Right ventricle myocardium superior (tissue), 1 donor: ENCODE measurements at regions not wholly inside any gene's neighbourhood (a gene's known extent, or its start where the extent isn't known, plus 50 kb on each side); places are given as distances from the start of the nearest gene placed in this dataset.
"Not testable (repeated sequence)": the region's sequence is repeated elsewhere in the genome, so short reads cannot be mapped to it uniquely, and the experiment has no call there.

Source experiments
- ATAC-seq: fragments of 200-7000 bp; cut with Tn5 transposase; one replicate; pipeline ENCODE4 v1.9.1; 2020; ENCODE audit warnings: mild to moderate bottlenecking; ENCODE audit not compliant: poor library complexity
- DNase-seq: peaks from one replicate; pipeline ENCODE4 v3.0.0-alpha.2; 2020
- intact Hi-C: fragments of 100-400 bp; cut with DNase I; formaldehyde crosslinking; loops from one replicate; pipeline ENCODE4 v1.11.2; 2022
- donor health status: DM: no; HTN: yes; CAD: no; lungs with severe emphysema.

DNA sequence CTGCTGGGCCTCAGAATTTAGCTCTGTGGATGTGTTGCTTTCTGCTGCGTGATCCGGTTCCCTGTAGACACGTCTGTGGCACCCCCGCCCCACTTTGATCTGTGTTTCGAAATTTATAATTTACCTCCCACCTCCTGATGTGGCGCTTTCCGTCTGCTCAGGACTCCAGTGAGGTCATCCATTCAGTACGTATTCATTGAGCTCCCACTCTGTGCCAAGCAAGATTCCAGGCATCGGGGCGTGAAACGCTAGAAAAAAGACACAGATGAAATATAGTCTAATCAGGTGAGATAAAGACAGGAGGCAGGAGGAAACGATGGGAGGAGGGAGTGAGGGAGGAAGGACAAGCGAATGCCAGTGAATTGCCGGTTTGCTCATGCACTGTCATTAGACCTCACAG lies 431.9 kb upstream of the SULF2 start:
- ATAC-seq (no peak), DNase-seq (no peak)
- intact Hi-C loops, result no loop called here

DNA sequence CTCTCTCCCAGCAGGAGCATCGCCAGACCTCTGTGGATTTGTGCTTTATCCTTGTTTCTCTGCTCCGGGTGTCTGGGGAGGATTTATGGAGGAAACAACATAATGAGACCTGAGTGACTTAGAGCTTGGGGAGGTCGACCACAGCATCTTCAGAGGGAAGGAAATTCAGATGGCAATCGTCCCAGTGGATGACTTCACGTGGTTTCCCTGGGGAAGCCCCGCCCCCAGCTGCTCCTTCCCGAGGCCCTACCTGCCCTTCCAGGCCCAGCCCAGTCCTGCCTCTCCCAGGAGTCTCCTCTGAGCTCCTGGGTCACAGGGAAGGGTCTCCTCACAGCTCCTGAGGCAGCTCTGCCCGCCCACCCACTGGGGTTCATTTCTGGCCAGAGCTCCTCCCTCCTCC lies 430.3 kb upstream of the SULF2 start:
- no peak for ATAC-seq
- DNase-seq, result peak; percentile 26
- intact Hi-C loops, result no loop called here

DNA sequence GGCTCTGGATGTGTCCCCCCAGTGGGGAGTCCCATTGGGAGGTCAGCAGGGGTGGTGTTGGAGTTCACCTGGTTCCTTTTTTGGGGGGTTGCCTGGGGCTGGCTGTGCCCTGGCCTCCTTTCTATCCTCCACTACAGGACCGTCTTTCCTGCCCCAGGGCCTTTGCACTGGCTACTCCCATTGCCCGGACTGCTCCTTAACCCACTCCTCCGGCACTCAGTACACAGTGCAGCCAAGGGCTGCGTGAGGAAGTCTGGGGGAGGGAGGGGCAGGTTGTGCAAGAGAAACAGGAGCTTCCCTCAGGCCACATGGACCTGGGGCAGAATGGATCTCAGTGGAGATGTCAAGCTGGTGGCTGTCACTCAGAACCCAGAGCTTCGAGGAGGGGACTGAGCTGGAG lies 429.3 kb upstream of the SULF2 start:
- no peak for ATAC-seq

DNA sequence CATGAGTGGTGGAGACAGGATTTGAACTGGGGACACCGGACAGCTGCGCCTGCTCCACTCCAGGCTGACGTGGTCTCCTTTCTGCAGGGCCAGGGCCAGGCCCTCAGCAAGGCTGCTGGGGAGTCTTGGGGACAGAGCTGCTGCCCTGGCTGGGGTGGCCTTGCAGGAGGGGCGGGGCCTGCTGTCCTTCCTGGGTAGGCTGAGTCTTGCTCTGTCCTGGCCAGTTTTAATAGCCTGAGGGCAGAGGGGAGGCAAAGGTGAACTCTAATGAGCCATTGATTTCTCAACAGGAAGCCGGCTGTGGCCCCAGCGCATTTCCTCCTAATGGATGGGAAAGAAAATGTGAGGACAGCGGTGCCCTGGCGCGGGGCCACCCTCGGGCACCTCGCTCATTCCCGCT lies 428.4 kb upstream of the SULF2 start:
- intact Hi-C loops, ATAC-seq: not testable (repeated sequence)
- peak; percentile 27 for DNase-seq

More for the DNA sequence above, 429.3 kb upstream of the SULF2 start:
- no peak for DNase-seq
- intact Hi-C loops, result no loop called here

DNA sequence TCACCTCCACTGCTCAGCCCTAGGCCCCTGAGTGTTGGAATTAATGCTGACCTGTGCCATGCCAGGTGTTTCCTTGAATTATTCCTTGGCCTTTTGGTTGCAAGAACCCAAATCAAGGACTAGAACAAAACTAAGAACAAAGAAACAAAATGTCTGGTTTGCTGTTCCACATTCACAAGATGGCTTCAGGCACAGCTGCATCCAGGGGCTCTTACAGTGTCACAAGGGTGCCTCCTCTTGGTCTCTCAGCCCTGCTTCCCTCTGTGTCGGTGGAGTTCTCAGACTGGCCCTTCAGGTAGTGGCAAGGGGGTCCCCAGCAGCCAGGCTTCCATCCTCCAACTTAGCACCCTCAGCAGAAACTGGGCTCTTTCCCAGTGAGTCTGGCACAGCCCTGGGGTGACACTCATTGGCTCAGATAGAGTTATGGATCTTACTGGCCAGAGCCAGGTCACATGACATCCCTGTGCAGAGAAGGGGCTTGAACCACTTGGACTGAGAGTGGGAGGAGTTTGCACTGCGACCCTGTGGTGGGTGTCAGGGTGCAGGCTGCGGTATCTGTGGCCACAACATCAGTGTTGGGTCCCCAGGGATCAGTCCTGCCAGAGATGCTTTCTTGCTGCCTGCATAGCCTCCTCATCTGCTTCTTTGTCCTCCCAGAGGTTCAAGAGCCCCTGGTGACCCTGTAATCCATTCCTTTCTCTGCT lies 427.7 kb upstream of the SULF2 start:
- intact Hi-C loops, result no loop called here
- ATAC-seq (no peak), DNase-seq (no peak)

DNA sequence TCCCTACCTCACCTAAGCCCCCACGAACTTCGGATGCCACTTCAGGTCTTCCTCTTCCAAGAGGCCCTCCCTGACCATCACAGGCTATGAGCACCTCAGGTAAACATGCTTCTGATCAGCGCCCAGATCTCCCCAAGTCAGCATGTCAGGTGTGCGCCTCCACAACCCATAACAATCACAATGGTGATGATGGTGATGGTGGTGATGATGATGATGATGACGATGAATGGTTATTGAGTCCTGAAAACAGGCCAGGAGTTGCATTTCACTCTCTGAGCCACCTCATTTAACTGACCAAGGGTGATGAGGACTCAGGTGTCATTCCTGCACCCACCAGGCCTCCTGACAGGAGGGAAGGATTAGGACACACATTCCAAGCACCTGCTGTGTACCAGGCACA lies 426.6 kb upstream of the SULF2 start:
- intact Hi-C loops, result no loop called here
- ATAC-seq, result no peak
- DNase-seq, result peak; percentile 16

DNA sequence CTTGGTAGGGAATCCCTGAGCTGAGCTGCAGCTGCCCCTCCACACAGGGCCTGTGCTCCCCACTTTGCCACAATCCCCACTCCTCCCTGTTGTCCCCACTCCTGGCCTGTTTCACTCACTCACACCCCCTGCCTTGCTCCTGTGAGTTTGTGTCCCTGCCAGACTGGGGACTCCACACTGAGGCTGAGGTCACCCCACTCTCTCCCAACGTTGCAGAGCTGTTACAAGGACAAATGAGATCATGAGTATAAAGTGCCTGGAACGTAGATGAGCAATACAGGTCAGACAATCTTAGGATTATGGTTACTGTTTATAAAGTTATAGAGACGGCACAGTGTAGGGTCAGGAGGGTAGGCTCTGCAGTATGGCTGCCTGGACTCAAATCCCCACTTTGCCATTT lies 426.0 kb upstream of the SULF2 start:
- DNase-seq, result no peak
- ATAC-seq, result no peak
- intact Hi-C loops, result no loop called here

DNA sequence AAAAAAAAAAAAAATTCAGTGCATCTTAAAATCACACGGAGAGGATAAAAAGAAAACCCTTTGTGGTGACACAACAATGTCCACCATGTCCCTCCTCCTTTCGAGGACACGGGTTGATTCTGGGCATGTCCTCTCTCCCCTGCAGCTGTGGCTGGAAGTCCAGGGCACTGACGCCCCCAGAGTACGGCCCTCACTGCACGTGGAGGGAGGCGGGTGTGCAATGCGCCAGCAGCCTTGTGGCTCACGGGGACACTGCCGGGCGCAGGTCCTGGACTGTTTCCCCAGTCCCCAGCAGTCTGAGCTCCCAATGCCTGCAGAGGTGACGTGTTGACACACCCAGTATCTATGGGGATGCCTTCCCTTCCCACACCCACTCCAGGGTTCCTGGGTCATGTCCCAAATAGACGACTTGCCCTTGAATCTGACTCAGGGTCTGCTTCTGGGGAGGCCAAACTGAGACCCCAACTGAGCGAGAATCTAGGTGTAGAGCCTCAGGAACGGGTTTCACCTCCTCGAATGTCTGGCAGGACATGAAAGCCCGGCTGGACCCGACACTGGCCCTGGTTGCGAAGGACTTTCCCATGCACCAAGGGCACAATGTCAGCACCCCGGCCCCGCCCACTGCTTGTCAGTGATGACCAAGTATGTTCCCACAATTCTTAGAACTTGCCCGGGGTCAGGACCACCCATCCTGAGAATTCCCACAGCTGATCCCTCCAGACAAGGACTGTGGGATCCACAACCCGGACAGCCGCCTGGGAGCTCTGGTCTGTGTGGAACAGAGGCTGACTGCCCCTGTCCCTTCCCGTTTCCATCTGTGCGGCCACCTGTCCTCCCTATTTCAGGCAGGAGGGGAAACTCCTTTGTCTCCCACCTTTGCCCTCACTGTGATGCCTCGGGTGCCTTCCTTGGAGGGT lies 425.1 kb upstream of the SULF2 start:
- intact Hi-C loops, result no loop called here
- peak; percentile 41 for DNase-seq
- no peak for ATAC-seq

DNA sequence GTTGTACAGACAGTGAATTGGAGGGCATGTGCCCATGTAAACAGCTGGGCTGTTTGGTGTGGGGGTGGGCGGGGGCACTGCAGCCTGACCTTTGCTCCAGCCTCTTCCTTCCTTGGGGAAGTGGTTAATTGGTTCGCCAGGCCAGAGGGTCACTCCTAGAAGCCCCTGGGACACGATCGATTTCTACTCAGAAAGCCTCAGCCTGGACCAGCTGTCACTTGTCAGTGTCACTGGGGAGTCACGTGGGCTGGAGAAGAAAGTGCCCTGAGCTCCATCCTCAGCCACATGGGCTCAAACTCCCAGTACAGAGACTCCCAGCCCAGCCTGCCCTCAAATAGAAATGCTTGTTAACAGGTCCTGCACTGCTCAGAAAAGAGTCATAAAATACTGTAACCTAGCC lies 423.8 kb upstream of the SULF2 start:
- no peak for ATAC-seq
- intact Hi-C loops, result no loop called here
- peak; percentile 2 for DNase-seq

DNA sequence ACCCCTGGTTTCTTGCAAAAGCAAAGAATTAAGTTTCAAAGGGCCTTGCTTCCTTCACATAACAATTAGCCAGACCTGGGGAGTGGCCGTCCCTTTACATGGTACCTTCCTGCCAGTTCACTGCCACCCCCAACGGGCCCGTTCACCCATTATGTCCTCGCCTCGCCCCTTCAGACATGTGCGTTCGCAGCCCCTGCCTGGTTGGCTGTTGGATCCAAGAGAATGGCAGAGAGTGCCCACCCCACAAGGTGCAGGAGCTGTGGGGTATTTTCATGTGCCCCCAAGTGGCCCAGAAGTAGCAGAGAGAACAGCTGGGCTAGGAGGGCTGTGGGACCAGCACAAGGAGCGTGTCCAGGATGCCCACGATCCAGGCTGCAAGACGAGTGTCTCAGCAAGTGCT lies 422.9 kb upstream of the SULF2 start:
- DNase-seq (peak; percentile 30), ATAC-seq (no peak)
- intact Hi-C loops, result no loop called here

DNA sequence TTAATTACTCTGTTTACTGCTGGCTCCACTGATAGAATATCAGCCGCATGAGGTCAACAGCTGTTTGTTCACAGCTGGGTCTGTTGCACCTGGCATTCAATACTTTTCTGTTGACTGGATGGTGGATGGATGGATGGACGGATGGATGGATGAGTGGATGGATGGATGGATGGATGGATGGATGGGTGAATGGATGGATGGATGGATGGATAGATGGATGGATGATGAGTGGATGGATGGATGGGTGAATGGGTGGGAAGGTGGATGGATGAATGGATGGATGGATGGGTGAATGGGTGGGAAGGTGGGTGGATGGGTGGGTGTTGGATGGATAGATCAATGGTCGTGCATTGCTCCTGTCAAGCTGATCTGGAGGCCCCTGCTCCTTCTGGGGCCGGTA lies 422.2 kb upstream of the SULF2 start:
- ATAC-seq (no peak), DNase-seq (no peak)
- intact Hi-C loops, result no loop called here

DNA sequence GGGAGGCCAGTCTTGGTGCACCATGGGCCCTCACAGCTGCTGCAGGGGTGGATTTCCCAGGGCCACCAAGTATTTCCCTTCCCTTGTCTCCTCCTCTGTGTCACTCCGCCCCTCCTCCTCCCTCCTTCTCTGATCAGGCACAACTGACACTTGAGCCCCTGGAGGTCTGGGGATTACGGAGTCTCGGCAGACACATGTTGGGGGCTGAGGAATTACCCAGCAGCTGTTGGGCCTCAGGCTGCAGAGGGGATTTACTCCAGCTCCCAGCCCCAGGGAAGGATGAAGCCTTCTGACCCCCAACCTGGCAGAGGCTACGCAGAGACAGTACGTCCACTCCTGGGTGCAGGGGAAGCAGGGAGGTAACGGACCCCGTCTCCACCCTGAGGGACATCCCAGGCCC lies 420.5 kb upstream of the SULF2 start:
- DNase-seq, result peak; percentile 17
- ATAC-seq, result no peak
- intact Hi-C loops, result no loop called here

DNA sequence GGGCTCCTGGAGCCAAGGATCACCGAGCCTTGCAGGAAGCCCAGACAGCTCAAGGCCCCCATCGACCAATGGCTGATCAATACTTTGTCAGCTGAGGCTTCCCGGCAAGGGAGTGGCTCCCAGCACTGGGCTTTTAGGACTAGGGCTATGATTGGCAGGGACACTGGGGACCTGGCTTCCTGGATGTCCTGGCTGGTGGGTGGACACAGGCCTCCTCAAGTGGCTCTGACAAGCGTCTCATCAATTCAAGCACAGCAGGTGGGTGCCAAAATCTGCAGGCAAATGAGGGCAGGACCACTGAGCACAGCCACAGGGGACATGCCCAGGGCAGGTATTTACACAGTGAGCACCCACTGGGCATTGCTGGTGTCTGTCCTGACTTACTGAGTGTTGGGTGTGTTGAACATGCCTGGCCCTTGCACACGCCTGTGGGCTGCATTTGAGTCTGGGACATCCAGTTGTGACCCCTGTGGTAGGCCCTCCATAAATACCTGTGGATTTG lies 420.1 kb upstream of the SULF2 start:
- DNase-seq (peak; percentile 15), ATAC-seq (no peak)

DNA sequence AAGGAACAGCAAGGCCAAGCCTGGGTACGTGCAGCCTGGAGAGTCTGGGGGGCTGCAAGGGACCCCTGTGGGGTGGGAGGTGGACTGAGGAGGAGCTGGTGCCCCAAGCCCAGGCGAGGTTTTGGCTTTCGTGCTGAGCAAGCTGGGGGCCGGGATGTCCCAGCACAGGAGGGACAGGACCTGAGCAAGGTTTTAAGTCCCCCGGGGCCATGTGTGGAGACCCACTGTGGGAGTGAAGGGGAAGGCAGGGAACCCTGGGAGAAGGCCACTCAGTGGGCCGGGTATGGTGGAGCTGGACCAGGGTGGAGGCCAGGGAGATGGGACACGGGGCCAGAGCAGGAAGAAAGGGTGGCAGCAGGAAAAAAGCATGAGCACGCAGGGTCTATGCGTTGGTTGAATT lies 419.2 kb upstream of the SULF2 start:
- intact Hi-C loops, result no loop called here
- no peak for DNase-seq
- ATAC-seq, result no peak

More for the DNA sequence above, 420.1 kb upstream of the SULF2 start:
- intact Hi-C loops, result no loop called here

DNA sequence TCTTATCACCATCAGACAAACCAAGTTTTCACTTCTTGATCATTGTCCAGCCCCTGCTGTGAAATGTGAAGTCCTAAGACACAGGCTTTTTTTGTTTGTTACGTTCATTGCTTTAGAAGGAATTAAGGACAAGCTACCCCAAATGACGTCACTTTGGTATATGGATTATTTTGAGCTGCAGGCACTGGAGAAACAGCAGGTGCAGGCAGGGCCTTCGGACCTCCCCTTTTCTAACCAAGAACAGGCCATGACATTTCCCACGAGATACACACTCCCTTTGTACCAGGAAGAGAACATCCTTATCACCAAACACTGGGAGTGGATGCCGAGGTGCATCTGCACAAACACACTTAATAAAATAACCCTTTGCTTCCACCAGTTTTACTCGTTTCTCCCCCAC lies 418.0 kb upstream of the SULF2 start:
- DNase-seq, result no peak
- no peak for ATAC-seq
- intact Hi-C loops, result no loop called here

DNA sequence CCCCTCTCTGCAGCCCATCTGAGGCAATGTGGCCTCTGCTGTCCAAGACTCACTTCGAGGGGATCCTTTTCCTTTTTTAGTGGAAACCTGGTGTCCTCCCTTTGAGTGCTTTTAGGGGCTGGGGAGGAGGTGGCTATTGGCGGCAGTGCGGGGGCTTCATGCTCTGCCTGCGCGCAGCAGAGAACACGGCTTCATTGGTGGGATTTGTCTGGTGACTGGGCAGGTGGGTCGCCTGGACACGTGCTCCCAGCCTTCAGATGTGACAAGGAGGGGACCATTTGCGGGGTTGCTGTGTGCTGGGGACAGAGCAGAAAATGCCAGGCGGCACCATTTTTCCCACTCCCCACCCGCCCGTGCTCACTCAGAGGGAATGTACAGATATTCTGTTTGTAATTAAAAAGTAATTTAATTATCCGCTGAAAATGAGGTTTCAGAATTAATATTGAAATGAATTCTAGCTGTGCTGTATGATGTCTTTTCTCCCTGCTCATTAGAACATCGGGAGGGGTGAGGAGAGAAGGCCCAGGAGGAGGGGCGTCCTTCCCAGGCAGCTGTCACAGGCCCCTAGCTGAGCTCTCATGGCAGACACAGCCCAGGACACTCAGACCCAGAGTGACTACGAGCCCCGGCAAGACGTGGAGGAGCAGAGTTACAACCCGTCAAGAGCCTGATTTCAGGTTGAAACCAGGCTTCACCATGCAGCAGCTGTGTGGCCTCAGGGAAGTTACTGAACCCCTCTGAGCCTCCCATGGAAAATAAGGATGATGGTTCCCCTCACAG lies 417.2 kb upstream of the SULF2 start:
- ATAC-seq (no peak), DNase-seq (no peak)
- intact Hi-C loops, result no loop called here

DNA sequence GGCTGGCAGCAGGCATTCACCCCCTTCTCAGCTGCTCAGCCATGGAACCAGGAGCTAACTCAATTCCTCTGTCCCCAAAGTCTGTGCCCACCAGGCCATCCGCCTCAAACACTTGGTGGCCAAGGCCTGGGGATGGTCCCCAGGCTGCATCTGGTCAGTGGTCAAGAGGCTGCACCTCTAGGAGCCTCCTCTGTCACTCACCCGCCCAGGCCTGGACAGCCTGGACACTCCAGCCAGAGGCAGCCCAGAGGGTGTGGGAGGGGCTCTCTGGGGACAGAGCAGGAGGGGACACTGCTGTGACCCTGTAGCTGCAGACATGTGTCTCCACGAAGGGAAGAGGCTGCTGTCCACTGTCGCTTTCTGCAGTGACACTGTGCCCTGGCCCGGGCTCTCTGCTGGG lies 416.6 kb upstream of the SULF2 start:
- no peak for DNase-seq
- intact Hi-C loops, result no loop called here
- no peak for ATAC-seq

DNA sequence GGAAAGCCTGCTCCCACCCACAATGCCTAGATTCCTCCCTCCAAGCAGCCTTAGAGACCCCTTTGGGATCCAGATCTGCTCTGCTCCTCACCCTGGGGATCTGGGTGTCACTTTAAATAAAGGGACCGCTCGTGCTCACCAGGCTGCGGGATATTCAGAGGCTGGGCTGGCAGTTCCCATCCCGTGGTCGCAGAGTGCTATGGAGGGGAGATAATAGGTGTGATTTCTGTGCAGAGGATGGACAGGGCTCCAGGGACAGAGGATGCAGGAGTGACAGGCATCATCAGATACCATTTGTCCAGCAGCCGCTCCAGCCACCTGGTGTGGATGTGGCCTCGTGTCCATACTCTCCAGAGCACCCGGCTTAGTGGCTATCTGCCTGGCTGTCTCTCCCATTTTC lies 415.9 kb upstream of the SULF2 start:
- intact Hi-C loops, result no loop called here
- DNase-seq (no peak), ATAC-seq (no peak)

DNA sequence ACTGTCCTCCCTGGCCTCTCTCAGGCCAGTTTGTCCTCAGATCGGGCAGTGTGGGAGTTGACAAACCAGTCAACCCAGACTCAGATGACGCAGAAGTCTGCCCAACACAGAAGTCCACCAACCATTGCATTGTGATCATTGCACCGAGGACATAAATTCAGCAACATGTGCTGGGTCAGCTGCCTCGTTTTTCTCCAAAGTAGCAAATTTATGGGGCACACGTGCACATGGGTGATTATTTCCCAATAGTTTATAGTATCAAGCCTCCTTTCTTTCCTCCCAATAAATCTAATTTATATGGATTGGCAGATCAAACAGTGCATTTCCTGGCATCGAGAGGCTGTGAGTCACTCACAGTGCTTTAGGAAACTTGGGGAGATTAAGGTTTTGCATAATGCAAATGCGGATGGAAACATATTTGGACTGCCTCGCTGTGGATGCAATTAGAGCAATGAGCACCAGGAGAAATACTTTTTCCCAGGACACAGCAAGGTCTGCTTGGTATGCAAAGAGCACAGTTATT lies 413.7 kb upstream of the SULF2 start:
- DNase-seq (no peak), ATAC-seq (no peak)
- intact Hi-C loops, result no loop called here
